Stimulated activated CD4-positive, alpha-beta T cell treated with anti-CD3 and anti-CD28 coated beads, Interleukin-15, amount 100 ng/mL, for 48 hours (primary cell): ENCODE measurements at regions not wholly inside any gene's neighbourhood (a gene's known extent, or its start where the extent isn't known, plus 50 kb on each side); places are given as distances from the start of the nearest gene placed in this dataset.
"Not testable (repeated sequence)": the region's sequence is repeated elsewhere in the genome, so short reads cannot be mapped to it uniquely, and the experiment has no call there.

Source experiments
- DNase-seq, 2 donors: peaks; one replicate each; pipeline ENCODE4 v3.0.0-alpha.2; 2020; ENCODE audit warnings: low read depth in 2 of 2

- DNase-seq, result no peak
Measured at GRCh38 chr20:40890635-40891034, 138.0 kb upstream of the TOP1 start.

GRCh38 chr20:40891351-40891750 lies 137.3 kb upstream of the TOP1 start:
- DNase-seq, result no peak

GRCh38 chr20:40892642-40893041 lies 136.0 kb upstream of the TOP1 start:
- no peak for DNase-seq

GRCh38 chr20:40893610-40894236 lies 134.9 kb upstream of the TOP1 start:
- DNase-seq, result no peak

- DNase-seq, result no peak
Measured at GRCh38 chr20:40894237-40894630, 134.4 kb upstream of the TOP1 start.

GRCh38 chr20:40895182-40895581 lies 133.4 kb upstream of the TOP1 start:
- DNase-seq, result no peak

GRCh38 chr20:40896814-40897700 lies 131.6 kb upstream of the TOP1 start:
- DNase-seq, result no peak

GRCh38 chr20:40899344-40899743 lies 129.3 kb upstream of the TOP1 start:
- DNase-seq, result no peak

- no peak for DNase-seq
Measured at GRCh38 chr20:40900666-40901215, 127.9 kb upstream of the TOP1 start.

GRCh38 chr20:40902661-40903060 lies 126.0 kb upstream of the TOP1 start:
- no peak for DNase-seq

- no peak for DNase-seq
Measured at GRCh38 chr20:40908309-40908708, 120.3 kb upstream of the TOP1 start.

- DNase-seq, result not testable (repeated sequence)
Measured at GRCh38 chr20:40909489-40909888, 119.1 kb upstream of the TOP1 start.

GRCh38 chr20:40910436-40910835 lies 118.2 kb upstream of the TOP1 start:
- not testable (repeated sequence) for DNase-seq

- DNase-seq, result not testable (repeated sequence)
Measured at GRCh38 chr20:40911152-40911551, 117.5 kb upstream of the TOP1 start.

- no peak for DNase-seq
Measured at GRCh38 chr20:40913224-40914185, 115.1 kb upstream of the TOP1 start.

- DNase-seq, result no peak
Measured at GRCh38 chr20:40915756-40916155, 112.9 kb upstream of the TOP1 start.

- DNase-seq, result no peak
Measured at GRCh38 chr20:40916276-40916675, 112.3 kb upstream of the TOP1 start.

GRCh38 chr20:40920291-40920690 lies 108.3 kb upstream of the TOP1 start:
- no peak for DNase-seq

- DNase-seq, result no peak
Measured at GRCh38 chr20:40922865-40923264, 105.8 kb upstream of the TOP1 start.

- no peak for DNase-seq
Measured at GRCh38 chr20:40925829-40926510, 102.7 kb upstream of the TOP1 start.

- DNase-seq, result no peak
Measured at GRCh38 chr20:40926928-40927327, 101.7 kb upstream of the TOP1 start.
